Endothelial cell (in vitro differentiated cells): ENCODE measurements at regions not wholly inside any gene's neighbourhood (a gene's known extent, or its start where the extent isn't known, plus 50 kb on each side); places are given as distances from the start of the nearest gene placed in this dataset.
"Not testable (repeated sequence)": the region's sequence is repeated elsewhere in the genome, so short reads cannot be mapped to it uniquely, and the experiment has no call there.

Experiments
- DNase-seq: peaks from one replicate; pipeline ENCODE4 v3.0.0; 2021; ENCODE audit warnings: low spot score
- H3K27ac Mint-ChIP-seq: one replicate; pipeline ENCODE4 v1.8.0; 2021; ENCODE audit warnings: mixed read lengths, inconsistent platforms; ENCODE audit not compliant: unreplicated experiment
- H3K27me3 Mint-ChIP-seq: one replicate; pipeline ENCODE4 v1.8.0; 2021; ENCODE audit warnings: mild to moderate bottlenecking, moderate library complexity, mixed read lengths, inconsistent platforms; ENCODE audit not compliant: unreplicated experiment
- H3K36me3 Mint-ChIP-seq: one replicate; pipeline ENCODE4 v1.8.0; 2021; ENCODE audit warnings: mild to moderate bottlenecking, low read depth, mixed read lengths, inconsistent platforms; ENCODE audit not compliant: unreplicated experiment
- H3K4me1 Mint-ChIP-seq: one replicate; pipeline ENCODE4 v1.8.0; 2021; ENCODE audit warnings: mild to moderate bottlenecking, mixed read lengths, inconsistent platforms; ENCODE audit not compliant: unreplicated experiment
- H3K4me3 Mint-ChIP-seq: one replicate; pipeline ENCODE4 v1.8.0; 2021; ENCODE audit warnings: mild to moderate bottlenecking, mixed read lengths, inconsistent platforms; ENCODE audit not compliant: unreplicated experiment
- H3K9me3 Mint-ChIP-seq: one replicate; pipeline ENCODE4 v1.8.0; 2021; ENCODE audit warnings: mixed read lengths, inconsistent platforms; ENCODE audit not compliant: unreplicated experiment
- CTCF ChIP-seq: fragments of 200-600 bp; sonication (generic); IDR thresholded peaks from one replicate; pipeline ENCODE4 v1.5.0; 2021; ENCODE audit warnings: antibody characterized with exemption; ENCODE audit not compliant: unreplicated experiment

- no peak for DNase-seq
- no peak for TF ChIP-seq CTCF
- Mint-ChIP-seq H3K9me3 (peaks cover 6% of the 10 kb centered on the region), H3K36me3 (peaks cover 3% of the 10 kb centered on the region), H3K27me3 (no peaks in the 10 kb centered on the region), H3K27ac (no peak overlapping the region), H3K4me1 (no peaks in the 10 kb centered on the region), H3K4me3 (no peak overlapping the region)
Observed at GRCh38 chr4:159927781-159928180, 824.9 kb downstream of the RAPGEF2 start.

GRCh38 chr4:159934602-159935001 lies 831.7 kb downstream of the RAPGEF2 start:
- not testable (repeated sequence) for H3K4me3 Mint-ChIP-seq, H3K27ac Mint-ChIP-seq, DNase-seq, H3K27me3 Mint-ChIP-seq, H3K36me3 Mint-ChIP-seq, H3K4me1 Mint-ChIP-seq, H3K9me3 Mint-ChIP-seq

- DNase-seq: no peak
- no peak for TF ChIP-seq CTCF
- Mint-ChIP-seq H3K36me3 (peaks cover 3% of the 10 kb centered on the region), H3K4me3 (no peak overlapping the region), H3K4me1 (no peaks in the 10 kb centered on the region), H3K27ac (no peak overlapping the region), H3K9me3 (peaks cover 6% of the 10 kb centered on the region), H3K27me3 (no peaks in the 10 kb centered on the region)
Observed at GRCh38 chr4:159937595-159937994, 834.7 kb downstream of the RAPGEF2 start.

GRCh38 chr4:159939681-159940080 lies 836.8 kb downstream of the RAPGEF2 start:
- not testable (repeated sequence) for H3K4me3 Mint-ChIP-seq, H3K36me3 Mint-ChIP-seq, H3K27me3 Mint-ChIP-seq, H3K27ac Mint-ChIP-seq, H3K4me1 Mint-ChIP-seq, H3K9me3 Mint-ChIP-seq, DNase-seq

GRCh38 chr4:159941076-159941475 lies 838.2 kb downstream of the RAPGEF2 start:
- Mint-ChIP-seq H3K27ac (no peak overlapping the region), H3K27me3 (no peaks in the 10 kb centered on the region), H3K36me3 (no peaks in the 10 kb centered on the region), H3K9me3 (no peaks in the 10 kb centered on the region), H3K4me1 (no peaks in the 10 kb centered on the region), H3K4me3 (no peak overlapping the region)
- no peak for DNase-seq
- no peak for TF ChIP-seq CTCF

- Mint-ChIP-seq H3K27ac (no peak overlapping the region), H3K9me3 (no peaks in the 10 kb centered on the region), H3K4me1 (no peaks in the 10 kb centered on the region), H3K4me3 (no peak overlapping the region), H3K27me3 (no peaks in the 10 kb centered on the region), H3K36me3 (no peaks in the 10 kb centered on the region)
- no peak for DNase-seq
- TF ChIP-seq CTCF: no peak
Observed at GRCh38 chr4:159944477-159944876, 841.6 kb downstream of the RAPGEF2 start.
